Left ventricle myocardium inferior (tissue), 1 donor: ENCODE measurements at regions not wholly inside any gene's neighbourhood (a gene's known extent, or its start where the extent isn't known, plus 50 kb on each side); places are given as distances from the start of the nearest gene placed in this dataset.

Experiments used
- DNase-seq: peaks from one replicate; pipeline ENCODE4 v3.0.0-alpha.2; 2020
- H3K27ac ChIP-seq: fragments of 200-600 bp; replicated peaks from 2 replicates; pipeline ENCODE4 v1.8.0; 2021
- H3K27me3 ChIP-seq: fragments of 200-600 bp; 2 replicates; pipeline ENCODE4 v1.8.0; 2021; ENCODE audit warnings: low read depth
- H3K36me3 ChIP-seq: fragments of 200-600 bp; 2 replicates; pipeline ENCODE4 v1.8.0; 2021
- H3K4me1 ChIP-seq: fragments of 200-600 bp; 2 replicates; pipeline ENCODE4 v1.8.0; 2021
- H3K4me3 ChIP-seq: fragments of 200-600 bp; 2 replicates; pipeline ENCODE4 v1.8.0; 2021; ENCODE audit warnings: mild to moderate bottlenecking, moderate library complexity
- H3K9me3 ChIP-seq: fragments of 200-600 bp; replicated peaks from 2 replicates; pipeline ENCODE4 v1.8.0; 2021
- CTCF ChIP-seq: fragments of 200-600 bp; IDR thresholded peaks from 2 replicates; pipeline ENCODE4 v1.8.0; 2021; ENCODE audit warnings: antibody characterized with exemption, mild to moderate bottlenecking, borderline replicate concordance
- intact Hi-C: fragments of 100-400 bp; cut with micrococcal nuclease; formaldehyde crosslinking; loops from one replicate; pipeline ENCODE4 v1.11.0; 2022
- donor health status: DM: no; HTN: yes; CAD: no; lungs with severe emphysema.

GRCh38 chr4:31015123-31015522, 295.0 kb downstream of the PCDH7 start:
- H3K4me3 ChIP-seq = no peak overlapping the region
- intact Hi-C loops = no loop called here
- H3K27me3 ChIP-seq = no peaks in the 10 kb centered on the region
- TF ChIP-seq CTCF = no peak
- H3K4me1 ChIP-seq = peaks cover 11% of the 10 kb centered on the region
- H3K27ac ChIP-seq = no peak overlapping the region
- no peaks in the 10 kb centered on the region for H3K9me3 ChIP-seq
- no peak for DNase-seq
- no peaks in the 10 kb centered on the region for H3K36me3 ChIP-seq

GRCh38 chr4:31016322-31017061, 296.3 kb downstream of the PCDH7 start:
- no peaks in the 10 kb centered on the region for H3K27me3 ChIP-seq
- H3K4me3 ChIP-seq = no peak overlapping the region
- intact Hi-C loops = no loop called here
- H3K9me3 ChIP-seq = no peaks in the 10 kb centered on the region
- H3K4me1 ChIP-seq = peaks cover 11% of the 10 kb centered on the region
- TF ChIP-seq CTCF = no peak
- H3K27ac ChIP-seq = no peak overlapping the region
- H3K36me3 ChIP-seq = no peaks in the 10 kb centered on the region
- DNase-seq = no peak

- Histone ChIP-seq H3K36me3 (no peaks in the 10 kb centered on the region), H3K4me1 (peaks cover 8% of the 10 kb centered on the region), H3K4me3 (no peak overlapping the region), H3K9me3 (no peaks in the 10 kb centered on the region), H3K27ac (no peak overlapping the region), H3K27me3 (no peaks in the 10 kb centered on the region)
- intact Hi-C loops = no loop called here
- no peak for DNase-seq
- TF ChIP-seq CTCF = no peak
These were observed 300.2 kb downstream of the PCDH7 start for GRCh38 chr4:31020363-31020762.

GRCh38 chr4:31021008-31021407, 300.8 kb downstream of the PCDH7 start:
- Histone ChIP-seq H3K27me3 (no peaks in the 10 kb centered on the region), H3K36me3 (no peaks in the 10 kb centered on the region), H3K4me3 (no peak overlapping the region), H3K27ac (no peak overlapping the region), H3K4me1 (peaks cover 8% of the 10 kb centered on the region), H3K9me3 (no peaks in the 10 kb centered on the region)
- DNase-seq = no peak
- TF ChIP-seq CTCF = no peak
- intact Hi-C loops = no loop called here

GRCh38 chr4:31022702-31023101, 302.5 kb downstream of the PCDH7 start:
- Histone ChIP-seq H3K27me3 (no peaks in the 10 kb centered on the region), H3K4me3 (peak overlapping the region; percentile 19), H3K36me3 (no peaks in the 10 kb centered on the region), H3K9me3 (no peaks in the 10 kb centered on the region), H3K27ac (peak overlapping the region; percentile 29), H3K4me1 (peaks cover 8% of the 10 kb centered on the region)
- intact Hi-C loops = no loop called here
- TF ChIP-seq CTCF = no peak
- no peak for DNase-seq
